ENCODE measurements at regions not wholly inside any gene's neighbourhood (a gene's known extent, or its start where the extent isn't known, plus 50 kb on each side); places are given as distances from the start of the nearest gene placed in this dataset.

- TF ChIP-seq POLR2A (IDR thresholded peaks at IDR 0.05): no peak
- no peak for TF ChIP-seq CTCF (IDR thresholded peaks at IDR 0.05)
Measured at GRCh38 chr9:89664896-89665329, 60.1 kb downstream of the GADD45G start.

Measured in testis (tissue), 2 donors.